ENCODE measurements at regions not wholly inside any gene's neighbourhood (a gene's known extent, or its start where the extent isn't known, plus 50 kb on each side); places are given as distances from the start of the nearest gene placed in this dataset.
A peak's percentile ranks its signal among the peaks of the same experiment; 100 is the strongest.

DNA sequence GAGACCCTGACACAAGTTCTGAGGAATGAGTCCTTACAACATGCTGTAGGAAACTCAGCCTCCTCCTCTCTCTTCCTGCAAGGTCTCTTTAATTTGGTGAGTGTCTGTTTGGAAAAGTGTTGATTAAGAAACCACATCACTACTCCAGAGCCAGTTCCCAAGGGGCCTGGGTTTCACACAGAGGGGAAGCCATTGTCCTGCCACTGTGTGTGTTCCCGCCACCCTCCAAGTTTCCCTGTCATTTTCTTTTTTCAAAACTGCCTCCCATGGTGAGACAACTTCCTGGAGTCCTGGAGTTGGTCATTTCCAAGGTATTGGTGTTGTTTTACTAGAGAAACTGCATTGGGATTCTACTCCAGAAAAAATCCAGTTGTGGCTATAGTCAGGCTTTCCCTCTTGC is 232.0 kb upstream of the PARD3B start:
- Mint-ChIP-seq H3K4me3 (no peak overlapping the region), H3K9me3 (peaks cover 0 to 1% of the 10 kb centered on the region in 2 donors), H3K36me3 (ENCODE audit: insufficient read depth) (no peaks in the 10 kb centered on the region), H3K4me1 (ENCODE audit: low read depth in 2 of 2) (no peaks in the 10 kb centered on the region), H3K27ac (no peak overlapping the region), H3K27me3 (peaks cover 33 to 68% of the 10 kb centered on the region in 2 donors)
- ATAC-seq (replicated peaks) (no peak), DNase-seq (no peak)

DNA sequence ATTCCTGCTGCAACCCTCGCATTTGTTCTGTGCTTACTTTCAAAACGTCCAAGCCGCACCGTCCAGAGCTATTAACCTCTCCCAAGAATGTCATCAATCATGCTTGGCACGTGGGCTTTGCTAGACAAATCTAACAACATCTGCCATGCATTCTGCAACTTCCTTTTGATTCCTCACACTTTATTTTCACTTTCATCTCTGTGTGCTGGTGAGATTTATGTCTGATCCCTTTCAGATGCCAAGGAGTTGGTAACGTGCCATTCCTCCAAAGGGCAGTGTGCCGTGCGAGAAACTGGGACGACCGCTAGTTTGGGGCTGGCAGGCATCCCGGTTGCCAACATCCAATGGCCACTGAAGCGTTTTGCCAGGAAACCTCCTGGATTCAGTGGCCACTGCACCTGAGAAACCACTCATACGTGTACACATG is 230.0 kb upstream of the PARD3B start:
- H3K36me3 Mint-ChIP-seq (ENCODE audit: insufficient read depth), result no peaks in the 10 kb centered on the region
- no peak overlapping the region for H3K27ac Mint-ChIP-seq
- H3K27me3 Mint-ChIP-seq, result peaks cover 35 to 59% of the 10 kb centered on the region in 2 donors
- DNase-seq (no peak), ATAC-seq (replicated peaks) (no peak)
- H3K9me3 Mint-ChIP-seq, result peaks cover 0 to 1% of the 10 kb centered on the region in 2 donors
- no peak overlapping the region for H3K4me3 Mint-ChIP-seq
- no peaks in the 10 kb centered on the region for H3K4me1 Mint-ChIP-seq (ENCODE audit: low read depth in 2 of 2)

DNA sequence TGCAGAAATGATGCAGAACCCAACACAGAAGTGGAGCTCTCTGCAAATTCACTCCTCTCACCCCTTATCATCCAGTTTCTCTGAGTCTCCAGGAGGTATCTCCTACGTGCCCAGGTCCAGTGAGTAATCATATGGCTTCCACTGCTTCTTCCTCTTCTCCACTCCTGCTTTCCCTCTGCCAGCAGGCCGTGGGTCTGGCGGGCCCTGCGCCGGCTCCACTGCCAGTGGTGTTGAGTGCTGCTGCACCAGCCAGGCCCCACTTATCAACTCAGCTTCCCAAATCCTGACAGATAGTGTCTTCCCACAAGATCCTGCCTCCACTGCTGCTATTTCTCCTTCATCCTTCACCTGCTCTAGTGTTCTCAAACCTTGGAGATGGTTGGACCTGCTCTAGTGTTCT is 227.6 kb upstream of the PARD3B start:
- H3K36me3 Mint-ChIP-seq (ENCODE audit: insufficient read depth), result no peaks in the 10 kb centered on the region
- no peak for ATAC-seq (replicated peaks)
- H3K4me1 Mint-ChIP-seq (ENCODE audit: low read depth in 2 of 2), result no peaks in the 10 kb centered on the region
- no peak overlapping the region for H3K4me3 Mint-ChIP-seq
- H3K27ac Mint-ChIP-seq, result no peak overlapping the region
- no peaks in the 10 kb centered on the region for H3K9me3 Mint-ChIP-seq
- H3K27me3 Mint-ChIP-seq, result peaks cover 34 to 59% of the 10 kb centered on the region in 2 donors
- DNase-seq, result no peak

DNA sequence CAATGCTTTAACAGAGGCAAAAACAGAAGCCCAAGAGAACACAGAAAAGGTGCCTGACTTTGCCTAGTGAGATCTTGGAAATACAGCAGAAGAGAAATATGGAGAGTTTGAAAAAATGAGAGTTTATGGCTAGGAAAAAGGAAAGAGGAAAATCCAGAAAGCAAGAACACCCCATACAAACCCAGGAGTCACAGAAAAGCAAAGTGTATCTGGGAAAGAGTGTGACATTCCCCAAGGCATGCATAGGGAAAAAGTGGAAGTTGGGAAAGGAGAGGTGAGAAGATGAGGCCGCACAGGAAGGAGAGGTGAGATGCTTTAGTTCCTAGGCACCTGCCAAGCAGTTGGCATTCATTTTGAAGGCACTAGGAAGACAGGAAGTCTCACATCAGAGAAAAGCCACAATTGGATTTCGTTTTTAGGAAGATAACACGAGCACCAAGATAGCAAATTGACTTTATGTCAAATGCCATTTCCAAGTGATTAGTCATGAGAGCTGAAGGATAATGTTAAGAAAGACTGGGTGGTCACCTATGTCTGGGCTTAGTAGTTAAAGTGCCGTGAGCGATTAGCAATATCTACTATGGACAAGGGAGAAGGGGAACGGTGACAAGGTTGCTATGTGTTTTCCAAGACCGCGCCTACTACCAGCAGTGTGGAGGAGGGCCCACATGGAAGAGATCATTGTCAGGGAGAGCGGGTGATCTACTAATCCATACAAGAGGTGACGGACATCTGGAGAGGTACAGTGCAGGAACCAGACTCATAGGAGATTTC is 224.1 kb upstream of the PARD3B start:
- Mint-ChIP-seq H3K27ac (no peak overlapping the region), H3K4me1 (ENCODE audit: low read depth in 2 of 2) (peaks cover 0 to 1% of the 10 kb centered on the region in 2 donors), H3K4me3 (no peak overlapping the region), H3K9me3 (no peaks in the 10 kb centered on the region), H3K27me3 (peaks cover 38 to 47% of the 10 kb centered on the region in 2 donors), H3K36me3 (ENCODE audit: insufficient read depth) (no peaks in the 10 kb centered on the region)
- no peak for DNase-seq
- no peak for ATAC-seq (replicated peaks)

- DNase-seq (no peak), ATAC-seq (replicated peaks) (no peak)
- H3K36me3 Mint-ChIP-seq (ENCODE audit: insufficient read depth), result no peaks in the 10 kb centered on the region
- no peaks in the 10 kb centered on the region for H3K9me3 Mint-ChIP-seq
- no peak overlapping the region for H3K27ac Mint-ChIP-seq
- H3K27me3 Mint-ChIP-seq, result peaks cover 35 to 42% of the 10 kb centered on the region in 2 donors
- H3K4me1 Mint-ChIP-seq (ENCODE audit: low read depth in 2 of 2), result peaks cover 0 to 1% of the 10 kb centered on the region in 2 donors
- no peak overlapping the region for H3K4me3 Mint-ChIP-seq
Measured at GRCh38 chr2:204321910-204322751, 223.1 kb upstream of the PARD3B start.

GRCh38 chr2:204325468-204325867 is 219.8 kb upstream of the PARD3B start:
- Mint-ChIP-seq H3K27me3 (peaks cover 20 to 37% of the 10 kb centered on the region in 2 donors), H3K27ac (no peak overlapping the region), H3K36me3 (ENCODE audit: insufficient read depth) (no peaks in the 10 kb centered on the region), H3K4me3 (no peak overlapping the region), H3K9me3 (no peaks in the 10 kb centered on the region), H3K4me1 (ENCODE audit: low read depth in 2 of 2) (peaks cover 0 to 1% of the 10 kb centered on the region in 2 donors)
- peak; percentile 23 to 26 (median 25) for DNase-seq
- ATAC-seq (replicated peaks), result peak; percentile 49

DNA sequence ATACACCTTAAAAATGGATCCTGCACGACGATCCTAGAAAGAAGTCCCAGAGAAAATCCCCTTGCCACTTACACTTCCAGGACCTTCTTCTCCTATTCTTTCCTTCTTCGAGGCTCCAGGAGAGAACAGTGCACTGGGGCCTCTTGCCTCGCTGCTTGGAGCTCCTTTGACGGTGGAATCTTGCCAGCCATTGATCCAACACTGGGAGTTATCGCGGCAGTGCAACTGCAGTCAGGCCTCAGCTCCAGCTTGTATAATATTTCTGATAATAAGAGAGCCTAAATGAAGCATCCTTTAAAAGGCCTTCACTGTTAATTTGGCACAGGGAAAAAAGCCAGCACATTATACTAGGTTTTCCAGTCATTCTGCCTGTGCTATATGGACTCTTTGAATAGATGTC is 216.9 kb upstream of the PARD3B start:
- Mint-ChIP-seq H3K4me3 (no peak overlapping the region), H3K27ac (no peak overlapping the region), H3K36me3 (ENCODE audit: insufficient read depth) (peaks cover 3% of the 10 kb centered on the region), H3K27me3 (peaks cover 14 to 20% of the 10 kb centered on the region in 2 donors), H3K9me3 (no peaks in the 10 kb centered on the region), H3K4me1 (ENCODE audit: low read depth in 2 of 2) (peaks cover 0 to 1% of the 10 kb centered on the region in 2 donors)
- DNase-seq (no peak), ATAC-seq (replicated peaks) (no peak)

DNA sequence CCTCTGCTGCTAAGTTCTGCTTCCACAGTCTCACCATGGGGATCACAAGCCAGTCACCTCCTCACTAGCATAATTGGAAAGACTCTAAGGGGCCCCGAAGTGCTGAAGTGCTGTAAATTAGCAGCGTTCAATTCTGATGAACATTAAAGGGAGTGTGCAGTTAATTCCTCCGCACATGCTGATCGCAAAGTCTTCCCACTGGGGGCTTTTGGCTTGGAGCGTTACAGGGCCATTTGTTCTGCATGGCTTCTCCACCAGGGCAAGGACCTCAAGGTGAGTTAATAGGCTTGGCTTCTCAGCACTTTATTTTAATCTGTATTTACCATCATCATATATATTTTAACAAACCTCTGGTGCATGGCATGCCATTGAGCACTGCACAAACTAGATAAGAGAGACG is 216.3 kb upstream of the PARD3B start:
- DNase-seq (no peak), ATAC-seq (replicated peaks) (no peak)
- Mint-ChIP-seq H3K4me3 (no peak overlapping the region), H3K36me3 (ENCODE audit: insufficient read depth) (peaks cover 3% of the 10 kb centered on the region), H3K9me3 (no peaks in the 10 kb centered on the region), H3K27ac (no peak overlapping the region), H3K4me1 (ENCODE audit: low read depth in 2 of 2) (peaks cover 0 to 1% of the 10 kb centered on the region in 2 donors), H3K27me3 (peaks cover 7 to 20% of the 10 kb centered on the region in 2 donors)

DNA sequence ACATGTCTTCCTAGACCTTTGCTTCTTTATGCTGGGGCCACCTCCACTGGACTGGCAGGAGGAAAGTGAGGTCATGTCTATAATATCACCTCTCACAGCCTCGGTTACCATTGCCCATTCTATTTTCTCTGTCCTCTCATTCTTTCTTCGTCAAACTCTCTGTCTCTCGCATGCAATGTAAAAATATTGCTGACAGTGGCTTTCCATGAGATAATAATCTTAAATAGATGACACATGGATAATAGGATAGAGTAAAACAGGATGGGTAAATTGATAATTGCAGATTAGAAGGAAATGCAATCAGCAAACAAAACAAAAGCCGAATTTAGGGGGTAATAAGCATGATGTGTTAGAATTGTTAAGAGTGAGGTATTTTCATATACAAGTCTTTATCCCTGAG is 215.7 kb upstream of the PARD3B start:
- peaks cover 3% of the 10 kb centered on the region for H3K36me3 Mint-ChIP-seq (ENCODE audit: insufficient read depth)
- DNase-seq, result no peak
- H3K27ac Mint-ChIP-seq, result no peak overlapping the region
- H3K9me3 Mint-ChIP-seq, result no peaks in the 10 kb centered on the region
- no peak overlapping the region for H3K4me3 Mint-ChIP-seq
- peaks cover 4 to 19% of the 10 kb centered on the region in 2 donors for H3K27me3 Mint-ChIP-seq
- peaks cover 0 to 1% of the 10 kb centered on the region in 2 donors for H3K4me1 Mint-ChIP-seq (ENCODE audit: low read depth in 2 of 2)
- no peak for ATAC-seq (replicated peaks)

- Mint-ChIP-seq H3K27me3 (peaks cover 6 to 27% of the 10 kb centered on the region in 2 donors), H3K36me3 (ENCODE audit: insufficient read depth) (peaks cover 3% of the 10 kb centered on the region), H3K27ac (no peak overlapping the region), H3K4me3 (no peak overlapping the region), H3K4me1 (ENCODE audit: low read depth in 2 of 2) (no peaks in the 10 kb centered on the region), H3K9me3 (no peaks in the 10 kb centered on the region)
- no peak for ATAC-seq (replicated peaks)
- DNase-seq, result no peak
Measured at GRCh38 chr2:204331180-204331579, 214.1 kb upstream of the PARD3B start.

- Mint-ChIP-seq H3K4me3 (no peak overlapping the region), H3K36me3 (ENCODE audit: insufficient read depth) (peaks cover 3% of the 10 kb centered on the region), H3K4me1 (ENCODE audit: low read depth in 2 of 2) (no peaks in the 10 kb centered on the region), H3K27me3 (peaks cover 8 to 35% of the 10 kb centered on the region in 2 donors), H3K9me3 (no peaks in the 10 kb centered on the region), H3K27ac (no peak overlapping the region)
- ATAC-seq (replicated peaks) (no peak), DNase-seq (no peak)
Measured at GRCh38 chr2:204331988-204332387, 213.3 kb upstream of the PARD3B start.

DNA sequence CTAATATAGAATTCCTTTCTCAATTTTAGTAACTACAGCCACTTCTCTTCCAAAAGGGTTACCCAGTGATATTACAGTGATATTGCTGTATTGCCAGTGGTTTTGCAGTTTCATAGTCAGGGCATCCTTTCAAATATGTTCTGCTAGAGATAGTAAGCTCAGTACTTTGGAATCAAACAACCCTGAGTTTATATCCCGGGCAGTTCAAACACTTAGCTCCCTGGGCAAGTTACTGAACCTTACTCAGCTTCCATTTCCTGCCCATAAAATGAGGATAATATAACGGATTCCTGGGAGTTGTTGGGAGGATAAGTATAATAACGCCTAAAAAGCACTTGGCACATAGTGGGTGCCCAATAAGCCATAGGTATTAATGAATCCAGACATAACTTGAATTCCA is 212.6 kb upstream of the PARD3B start:
- Mint-ChIP-seq H3K9me3 (no peaks in the 10 kb centered on the region), H3K4me3 (no peak overlapping the region)

DNA sequence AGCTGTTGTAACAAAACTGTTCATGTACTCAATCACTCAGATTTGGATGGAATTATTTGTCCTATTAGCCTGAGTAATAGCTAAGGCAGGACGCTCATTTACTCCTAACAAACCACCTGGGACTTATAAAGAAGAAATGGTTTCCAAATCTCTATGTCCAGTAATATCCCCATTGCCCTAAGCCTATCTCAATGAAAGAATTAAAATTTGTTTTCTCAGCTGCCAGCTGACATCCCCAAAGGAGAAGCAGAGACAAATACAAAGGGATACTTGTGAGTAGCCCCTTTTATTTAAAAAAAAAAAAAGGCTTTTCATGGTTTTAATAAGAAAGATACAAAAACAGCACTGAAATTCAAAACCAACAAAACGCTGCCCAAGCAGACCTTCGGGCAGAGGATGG is 211.4 kb upstream of the PARD3B start:
- Mint-ChIP-seq H3K4me1 (ENCODE audit: low read depth in 2 of 2) (no peaks in the 10 kb centered on the region), H3K4me3 (no peak overlapping the region), H3K27me3 (peaks cover 27 to 47% of the 10 kb centered on the region in 2 donors), H3K27ac (no peak overlapping the region), H3K36me3 (ENCODE audit: insufficient read depth) (peaks cover 3% of the 10 kb centered on the region), H3K9me3 (no peaks in the 10 kb centered on the region)
- no peak for DNase-seq
- no peak for ATAC-seq (replicated peaks)

More for the DNA sequence above, 212.6 kb upstream of the PARD3B start:
- H3K27ac Mint-ChIP-seq, result no peak overlapping the region
- ATAC-seq (replicated peaks) (no peak), DNase-seq (no peak)
- H3K27me3 Mint-ChIP-seq, result peaks cover 15 to 42% of the 10 kb centered on the region in 2 donors
- no peaks in the 10 kb centered on the region for H3K4me1 Mint-ChIP-seq (ENCODE audit: low read depth in 2 of 2)
- H3K36me3 Mint-ChIP-seq (ENCODE audit: insufficient read depth), result peaks cover 3% of the 10 kb centered on the region

All from effector memory CD8-positive, alpha-beta T cell (primary cell).